Liver (tissue), 8 donors: ENCODE measurements at regions not wholly inside any gene's neighbourhood (a gene's known extent, or its start where the extent isn't known, plus 50 kb on each side); places are given as distances from the start of the nearest gene placed in this dataset.

Experiments used
- DNase-seq: peaks from one replicate; pipeline ENCODE4 v3.0.0-alpha.2; 2017; ENCODE audit warnings: low spot score
- H3K27ac ChIP-seq, 2 donors: one replicate each; pipeline ENCODE4 v1.7.0; 2013; ENCODE audit warnings: inconsistent platforms in 2 of 2, low read length in 2 of 2, control low read depth in 1 of 2, low read depth in 1 of 2, mild to moderate bottlenecking in 1 of 2
- H3K27me3 ChIP-seq, 4 donors: one replicate each; pipeline versions ENCODE4 v1.6.1 to v1.7.0; 2013; ENCODE audit warnings: low read length in 3 of 4, inconsistent platforms in 1 of 4, mild to moderate bottlenecking in 1 of 4, moderate library complexity in 1 of 4; ENCODE audit not compliant: control insufficient read depth in 4 of 4, insufficient read depth in 4 of 4
- H3K36me3 ChIP-seq, 4 donors: one replicate each; pipeline versions ENCODE4 v1.6.1 to v1.7.0; 2013; ENCODE audit warnings: low read length in 3 of 4, mild to moderate bottlenecking in 3 of 4, low read depth in 1 of 4, moderate library complexity in 1 of 4; ENCODE audit not compliant: control insufficient read depth in 4 of 4, insufficient read depth in 3 of 4
- H3K4me1 ChIP-seq, 4 donors: one replicate each; pipeline versions ENCODE4 v1.6.1 to v1.7.0; 2013; ENCODE audit warnings: low read length in 3 of 4, mild to moderate bottlenecking in 3 of 4, moderate library complexity in 1 of 4; ENCODE audit not compliant: control insufficient read depth in 4 of 4, insufficient read depth in 4 of 4
- H3K4me3 ChIP-seq, 3 donors: one replicate each; pipeline versions ENCODE4 v1.6.1 to v1.7.0; 2013; ENCODE audit warnings: low read length in 3 of 3, control low read depth in 1 of 3, low read depth in 1 of 3, mild to moderate bottlenecking in 1 of 3
- H3K9ac ChIP-seq, 2 donors: one replicate each; pipeline ENCODE4 v1.7.0; 2013; ENCODE audit warnings: low read length in 2 of 2, mild to moderate bottlenecking in 2 of 2, moderate library complexity in 2 of 2, control low read depth in 1 of 2, low read depth in 1 of 2
- H3K9me3 ChIP-seq, 4 donors: one replicate each; pipeline versions ENCODE4 v1.6.1 to v1.7.0; 2013; ENCODE audit warnings: low read length in 3 of 4; ENCODE audit not compliant: control insufficient read depth in 4 of 4
- ATF3 ChIP-seq: IDR thresholded peaks from 2 replicates; pipeline ENCODE4 v1.6.1; 2016; ENCODE audit warnings: antibody characterized with exemption
- CTCF ChIP-seq: fragments of 150-350 bp; IDR thresholded peaks from 2 replicates; pipeline ENCODE4 v1.5.1; 2017; ENCODE audit warnings: improper control_type of control experiment, low read depth, low read length; ENCODE audit not compliant: missing input control
- EGR1 ChIP-seq, 2 donors: IDR thresholded peaks; 2 replicates each; pipeline ENCODE4 v1.6.1; 2016 to 2018; ENCODE audit warnings: antibody characterized with exemption in 2 of 2, low read depth in 2 of 2
- FOXA1 ChIP-seq: IDR thresholded peaks from 2 replicates; pipeline ENCODE4 v1.6.1; 2016; ENCODE audit warnings: antibody characterized with exemption
- FOXA2 ChIP-seq: IDR thresholded peaks from 2 replicates; pipeline ENCODE4 v1.6.1; 2016; ENCODE audit warnings: antibody characterized with exemption
- GABPA ChIP-seq, 2 donors: IDR thresholded peaks in 1 of 2; conservative IDR thresholded peaks in 1 of 2; 2 replicates each; pipeline ENCODE4 v1.6.1; 2016; ENCODE audit warnings: antibody characterized with exemption in 2 of 2, mild to moderate bottlenecking in 1 of 2, moderate library complexity in 1 of 2
- HNF4A ChIP-seq, 2 donors: conservative IDR thresholded peaks; 2 replicates each; pipeline ENCODE4 v1.6.1; 2016; ENCODE audit warnings: antibody characterized with exemption in 2 of 2, mild to moderate bottlenecking in 2 of 2
- HNF4G ChIP-seq: IDR thresholded peaks from 2 replicates; pipeline ENCODE4 v1.6.1; 2016; ENCODE audit warnings: antibody characterized with exemption
- JUND ChIP-seq, 2 donors: IDR thresholded peaks; 2 replicates each; pipeline ENCODE4 v1.6.1; 2016; ENCODE audit warnings: antibody characterized with exemption in 2 of 2
- MAX ChIP-seq: IDR thresholded peaks from 2 replicates; pipeline ENCODE4 v1.6.1; 2016; ENCODE audit warnings: antibody characterized with exemption
- NR2F2 ChIP-seq: IDR thresholded peaks from 2 replicates; pipeline ENCODE4 v1.6.1; 2016; ENCODE audit warnings: antibody characterized with exemption
- RAD21 ChIP-seq, 2 donors: IDR thresholded peaks; 2 replicates each; pipeline ENCODE4 v1.6.1; 2016; ENCODE audit warnings: antibody characterized with exemption in 2 of 2, mild to moderate bottlenecking in 2 of 2
- REST ChIP-seq: IDR thresholded peaks from 2 replicates; pipeline ENCODE4 v1.6.1; 2016; ENCODE audit warnings: antibody characterized with exemption, mild to moderate bottlenecking
- RXRA ChIP-seq, 2 donors: IDR thresholded peaks; 2 replicates each; pipeline ENCODE4 v1.6.1; 2017 to 2018; ENCODE audit warnings: antibody characterized with exemption in 2 of 2, mild to moderate bottlenecking in 1 of 2
- SP1 ChIP-seq: IDR thresholded peaks from 2 replicates; pipeline ENCODE4 v1.6.1; 2018; ENCODE audit warnings: antibody characterized with exemption, mild to moderate bottlenecking
- TAF1 ChIP-seq: conservative IDR thresholded peaks from 2 replicates; pipeline ENCODE4 v1.6.1; 2016; ENCODE audit warnings: antibody characterized with exemption, mild to moderate bottlenecking
- YY1 ChIP-seq: IDR thresholded peaks from 2 replicates; pipeline ENCODE4 v1.6.1; 2016; ENCODE audit warnings: antibody characterized with exemption, mild to moderate bottlenecking
- ZBTB33 ChIP-seq: IDR thresholded peaks from 2 replicates; pipeline ENCODE4 v1.6.1; 2016; ENCODE audit warnings: antibody characterized with exemption
- WGBS: extraction: QIAGEN DNeasy Blood & Tissue Kit; methylation state at CpG from one replicate; pipeline ENCODE4 v1.1.7; 2013; 5-methylcytosine and 5-hydroxymethylcytosine counted together
- donor health status: healthy.
- donor health status: healthy.
- donor health status: healthy.
- donor health status: healthy.
- donor health status: healthy.

- peaks cover 0 to 14% (median 4%) of the 10 kb centered on the region in 4 donors for H3K4me1 ChIP-seq
- WGBS, result 56% methylated on average over 1 of the region's 1 CpG
- H3K4me3 ChIP-seq, result no peak overlapping the region
- peaks cover 0 to 4% (median 0%) of the 10 kb centered on the region in 4 donors for H3K27me3 ChIP-seq
- TF ChIP-seq HNF4A (conservative IDR thresholded peaks at IDR 0.05) (peak in 1 of 2 donors; percentile 23), RXRA (IDR thresholded peaks at IDR 0.05) (peak in 1 of 2 donors; percentile 27), RAD21 (IDR thresholded peaks at IDR 0.05) (peak in 1 of 2 donors; percentile 19), CTCF (no peak), JUND (IDR thresholded peaks at IDR 0.05) (peak; percentile 12 to 20), FOXA2 (no peak), YY1 (no peak), REST (no peak), ATF3 (no peak), MAX (peak; percentile 33), GABPA (IDR thresholded peaks at IDR 0.05 in 1 of 2, conservative IDR thresholded peaks at IDR 0.05 in 1 of 2) (no peak), HNF4G (no peak), NR2F2 (no peak), TAF1 (no peak), ZBTB33 (no peak), SP1 (no peak), FOXA1 (no peak), EGR1 (IDR thresholded peaks at IDR 0.05; ENCODE audit: low read depth in 2 of 2) (no peak)
- peak overlapping the region in 1 of 2 donors; percentile 64 for H3K27ac ChIP-seq
- no peak overlapping the region for H3K9ac ChIP-seq
- H3K9me3 ChIP-seq, result no peaks in the 10 kb centered on the region
- no peaks in the 10 kb centered on the region for H3K36me3 ChIP-seq
- no peak for DNase-seq
Measured at GRCh38 chrX:45524296-45524695, 323.6 kb upstream of the DIPK2B start.
